ENCODE measurements at regions not wholly inside any gene's neighbourhood (a gene's known extent, or its start where the extent isn't known, plus 50 kb on each side); places are given as distances from the start of the nearest gene placed in this dataset.
"Not testable (repeated sequence)": the region's sequence is repeated elsewhere in the genome, so short reads cannot be mapped to it uniquely, and the experiment has no call there.

- no peak for DNase-seq (ENCODE audit: low read depth)
Observed at GRCh38 chr11:86749821-86750401, 50.4 kb upstream of the PRSS23 start.

- no peak for DNase-seq (ENCODE audit: low read depth)
Observed at GRCh38 chr11:86749376-86749775, 51.0 kb upstream of the PRSS23 start.

- peak; percentile 69 for DNase-seq (ENCODE audit: low read depth)
Observed at GRCh38 chr11:86748296-86748695, 52.0 kb upstream of the PRSS23 start.

- no peak for DNase-seq (ENCODE audit: low read depth)
Observed at GRCh38 chr11:86747801-86748200, 52.5 kb upstream of the PRSS23 start.

GRCh38 chr11:86746514-86746913, 53.8 kb upstream of the PRSS23 start:
- no peak for DNase-seq (ENCODE audit: low read depth)

- peak; percentile 37 for DNase-seq (ENCODE audit: low read depth)
Observed at GRCh38 chr11:86745571-86745970, 54.8 kb upstream of the PRSS23 start.

- DNase-seq (ENCODE audit: low read depth) = peak; percentile 97
Observed at GRCh38 chr11:86743223-86744118, 56.9 kb upstream of the PRSS23 start.

GRCh38 chr11:86741839-86742805, 58.2 kb upstream of the PRSS23 start:
- DNase-seq (ENCODE audit: low read depth) = peak; percentile 93

GRCh38 chr11:86741484-86741835, 58.9 kb upstream of the PRSS23 start:
- no peak for DNase-seq (ENCODE audit: low read depth)

- DNase-seq (ENCODE audit: low read depth) = peak; percentile 98
Observed at GRCh38 chr11:86740628-86741483, 59.5 kb upstream of the PRSS23 start.

GRCh38 chr11:86738568-86738967, 61.8 kb upstream of the PRSS23 start:
- peak; percentile 46 for DNase-seq (ENCODE audit: low read depth)

- peak; percentile 52 for DNase-seq (ENCODE audit: low read depth)
Observed at GRCh38 chr11:86737737-86738136, 62.6 kb upstream of the PRSS23 start.

- no peak for DNase-seq (ENCODE audit: low read depth)
Observed at GRCh38 chr11:86737230-86737629, 63.1 kb upstream of the PRSS23 start.

GRCh38 chr11:86736291-86737143, 63.8 kb upstream of the PRSS23 start:
- DNase-seq (ENCODE audit: low read depth) = no peak

GRCh38 chr11:86735451-86736290, 63.3 kb upstream of the ME3 start:
- DNase-seq (ENCODE audit: low read depth) = peak; percentile 83

- not testable (repeated sequence) for DNase-seq (ENCODE audit: low read depth)
Observed at GRCh38 chr11:86732739-86733138, 60.3 kb upstream of the ME3 start.

GRCh38 chr11:86732286-86732685, 59.9 kb upstream of the ME3 start:
- not testable (repeated sequence) for DNase-seq (ENCODE audit: low read depth)

- not testable (repeated sequence) for DNase-seq (ENCODE audit: low read depth)
Observed at GRCh38 chr11:86729576-86729975, 57.2 kb upstream of the ME3 start.

GRCh38 chr11:86728562-86728961, 56.1 kb upstream of the ME3 start:
- no peak for DNase-seq (ENCODE audit: low read depth)

Data from iris pigment epithelial cell (primary cell).